ENCODE measurements at regions not wholly inside any gene's neighbourhood (a gene's known extent, or its start where the extent isn't known, plus 50 kb on each side); places are given as distances from the start of the nearest gene placed in this dataset.
A peak's percentile ranks its signal among the peaks of the same experiment; 100 is the strongest.

GRCh38 chr1:186620566-186621350, 59.5 kb downstream of the PTGS2 start:
- Mint-ChIP-seq H3K4me3 (no peak overlapping the region), H3K4me1 (peaks cover 14% of the 10 kb centered on the region), H3K27ac (no peak overlapping the region), H3K27me3 (peaks cover 18% of the 10 kb centered on the region), H3K9me3 (no peaks in the 10 kb centered on the region), H3K36me3 (no peaks in the 10 kb centered on the region)
- no peak for ATAC-seq

- no peaks in the 10 kb centered on the region for H3K9me3 Mint-ChIP-seq
- peak overlapping the region; percentile 18 for H3K27ac Mint-ChIP-seq
- ATAC-seq: peak; percentile 93
- H3K4me3 Mint-ChIP-seq: peak overlapping the region; percentile 60
- H3K36me3 Mint-ChIP-seq: no peaks in the 10 kb centered on the region
- peaks cover 9% of the 10 kb centered on the region for H3K27me3 Mint-ChIP-seq
- peaks cover 31% of the 10 kb centered on the region for H3K4me1 Mint-ChIP-seq
These were observed 61.6 kb downstream of the PTGS2 start for GRCh38 chr1:186618401-186619170.

GRCh38 chr1:186617926-186618325, 62.3 kb downstream of the PTGS2 start:
- Mint-ChIP-seq H3K4me1 (peaks cover 31% of the 10 kb centered on the region), H3K36me3 (no peaks in the 10 kb centered on the region), H3K27me3 (peaks cover 11% of the 10 kb centered on the region), H3K4me3 (peak overlapping the region; percentile 12), H3K27ac (peak overlapping the region; percentile 18), H3K9me3 (no peaks in the 10 kb centered on the region)
- ATAC-seq: no peak

GRCh38 chr1:186616511-186616910, 63.7 kb downstream of the PTGS2 start:
- Mint-ChIP-seq H3K36me3 (no peaks in the 10 kb centered on the region), H3K4me1 (peaks cover 31% of the 10 kb centered on the region), H3K27ac (no peak overlapping the region), H3K4me3 (no peak overlapping the region), H3K9me3 (peaks cover 3% of the 10 kb centered on the region), H3K27me3 (peaks cover 20% of the 10 kb centered on the region)
- ATAC-seq: no peak

- H3K27me3 Mint-ChIP-seq: peaks cover 20% of the 10 kb centered on the region
- H3K9me3 Mint-ChIP-seq: peaks cover 3% of the 10 kb centered on the region
- peaks cover 31% of the 10 kb centered on the region for H3K4me1 Mint-ChIP-seq
- no peak overlapping the region for H3K4me3 Mint-ChIP-seq
- H3K27ac Mint-ChIP-seq: no peak overlapping the region
- no peaks in the 10 kb centered on the region for H3K36me3 Mint-ChIP-seq
- no peak for ATAC-seq
These were observed 64.9 kb downstream of the PTGS2 start for GRCh38 chr1:186615332-186615731.

GRCh38 chr1:186611156-186611555, 69.1 kb downstream of the PTGS2 start:
- H3K27ac Mint-ChIP-seq: no peak overlapping the region
- H3K9me3 Mint-ChIP-seq: peaks cover 3% of the 10 kb centered on the region
- no peak for ATAC-seq
- peaks cover 19% of the 10 kb centered on the region for H3K27me3 Mint-ChIP-seq
- no peaks in the 10 kb centered on the region for H3K36me3 Mint-ChIP-seq
- peaks cover 17% of the 10 kb centered on the region for H3K4me1 Mint-ChIP-seq
- no peak overlapping the region for H3K4me3 Mint-ChIP-seq

GRCh38 chr1:186609183-186609582, 71.0 kb downstream of the PTGS2 start:
- H3K4me3 Mint-ChIP-seq: no peak overlapping the region
- ATAC-seq: no peak
- peaks cover 8% of the 10 kb centered on the region for H3K9me3 Mint-ChIP-seq
- H3K27ac Mint-ChIP-seq: no peak overlapping the region
- no peaks in the 10 kb centered on the region for H3K36me3 Mint-ChIP-seq
- peaks cover 4% of the 10 kb centered on the region for H3K4me1 Mint-ChIP-seq
- peaks cover 39% of the 10 kb centered on the region for H3K27me3 Mint-ChIP-seq

GRCh38 chr1:186605762-186606350, 74.4 kb downstream of the PTGS2 start:
- no peak for ATAC-seq
- H3K4me1 Mint-ChIP-seq: no peaks in the 10 kb centered on the region
- peaks cover 6% of the 10 kb centered on the region for H3K9me3 Mint-ChIP-seq
- H3K36me3 Mint-ChIP-seq: no peaks in the 10 kb centered on the region
- peaks cover 30% of the 10 kb centered on the region for H3K27me3 Mint-ChIP-seq
- H3K27ac Mint-ChIP-seq: no peak overlapping the region
- no peak overlapping the region for H3K4me3 Mint-ChIP-seq

- peaks cover 6% of the 10 kb centered on the region for H3K36me3 Mint-ChIP-seq
- ATAC-seq: no peak
- H3K9me3 Mint-ChIP-seq: peaks cover 24% of the 10 kb centered on the region
- no peak overlapping the region for H3K27ac Mint-ChIP-seq
- H3K4me3 Mint-ChIP-seq: no peak overlapping the region
- H3K27me3 Mint-ChIP-seq: peaks cover 35% of the 10 kb centered on the region
- H3K4me1 Mint-ChIP-seq: peaks cover 14% of the 10 kb centered on the region
These were observed 84.3 kb downstream of the PTGS2 start for GRCh38 chr1:186595969-186596368.

- Mint-ChIP-seq H3K27me3 (no peaks in the 10 kb centered on the region), H3K4me1 (no peaks in the 10 kb centered on the region), H3K27ac (no peak overlapping the region), H3K36me3 (no peaks in the 10 kb centered on the region), H3K4me3 (no peak overlapping the region), H3K9me3 (peaks cover 8% of the 10 kb centered on the region)
- no peak for ATAC-seq
These were observed 101.8 kb downstream of the PTGS2 start for GRCh38 chr1:186578325-186579016.

- Mint-ChIP-seq H3K4me1 (no peaks in the 10 kb centered on the region), H3K4me3 (no peak overlapping the region), H3K27me3 (no peaks in the 10 kb centered on the region), H3K36me3 (no peaks in the 10 kb centered on the region), H3K27ac (no peak overlapping the region), H3K9me3 (peaks cover 4% of the 10 kb centered on the region)
- peak; percentile 27 for ATAC-seq
These were observed 102.6 kb downstream of the PTGS2 start for GRCh38 chr1:186577633-186578032.

- Mint-ChIP-seq H3K27me3 (no peaks in the 10 kb centered on the region), H3K4me1 (no peaks in the 10 kb centered on the region), H3K4me3 (no peak overlapping the region), H3K9me3 (no peaks in the 10 kb centered on the region), H3K27ac (no peak overlapping the region), H3K36me3 (no peaks in the 10 kb centered on the region)
- ATAC-seq: no peak
These were observed 103.0 kb downstream of the PTGS2 start for GRCh38 chr1:186577216-186577615.

- no peaks in the 10 kb centered on the region for H3K36me3 Mint-ChIP-seq
- H3K27me3 Mint-ChIP-seq: no peaks in the 10 kb centered on the region
- ATAC-seq: no peak
- H3K27ac Mint-ChIP-seq: no peak overlapping the region
- H3K4me1 Mint-ChIP-seq: no peaks in the 10 kb centered on the region
- no peaks in the 10 kb centered on the region for H3K9me3 Mint-ChIP-seq
- H3K4me3 Mint-ChIP-seq: no peak overlapping the region
These were observed 104.9 kb downstream of the PTGS2 start for GRCh38 chr1:186575348-186575747.

- Mint-ChIP-seq H3K9me3 (no peaks in the 10 kb centered on the region), H3K27ac (no peak overlapping the region), H3K27me3 (no peaks in the 10 kb centered on the region), H3K36me3 (no peaks in the 10 kb centered on the region), H3K4me3 (no peak overlapping the region), H3K4me1 (no peaks in the 10 kb centered on the region)
- ATAC-seq: no peak
These were observed 105.3 kb downstream of the PTGS2 start for GRCh38 chr1:186574926-186575325.

- H3K27ac Mint-ChIP-seq: no peak overlapping the region
- H3K27me3 Mint-ChIP-seq: no peaks in the 10 kb centered on the region
- H3K4me1 Mint-ChIP-seq: no peaks in the 10 kb centered on the region
- H3K36me3 Mint-ChIP-seq: no peaks in the 10 kb centered on the region
- ATAC-seq: no peak
- H3K4me3 Mint-ChIP-seq: no peak overlapping the region
- no peaks in the 10 kb centered on the region for H3K9me3 Mint-ChIP-seq
These were observed 107.7 kb downstream of the PTGS2 start for GRCh38 chr1:186572509-186572908.

Measured in stimulated activated memory B cell treated with anti-CD40 and anti-IgM and Interleukin-4, amounts not matched to agents 10 μg/mL and 1 μg/mL and 100 μg/mL, for 72 hours (primary cell).